Stimulated activated naive CD4-positive, alpha-beta T cell treated with Interleukin-2 at 50 U/mL for 16 hours (primary cell): ENCODE measurements at regions not wholly inside any gene's neighbourhood (a gene's known extent, or its start where the extent isn't known, plus 50 kb on each side); places are given as distances from the start of the nearest gene placed in this dataset.
"Not testable (repeated sequence)": the region's sequence is repeated elsewhere in the genome, so short reads cannot be mapped to it uniquely, and the experiment has no call there.

Experiments
- DNase-seq: peaks from one replicate; lab custom pipeline; 2025; lab: John Stamatoyannopoulos, UW

DNA sequence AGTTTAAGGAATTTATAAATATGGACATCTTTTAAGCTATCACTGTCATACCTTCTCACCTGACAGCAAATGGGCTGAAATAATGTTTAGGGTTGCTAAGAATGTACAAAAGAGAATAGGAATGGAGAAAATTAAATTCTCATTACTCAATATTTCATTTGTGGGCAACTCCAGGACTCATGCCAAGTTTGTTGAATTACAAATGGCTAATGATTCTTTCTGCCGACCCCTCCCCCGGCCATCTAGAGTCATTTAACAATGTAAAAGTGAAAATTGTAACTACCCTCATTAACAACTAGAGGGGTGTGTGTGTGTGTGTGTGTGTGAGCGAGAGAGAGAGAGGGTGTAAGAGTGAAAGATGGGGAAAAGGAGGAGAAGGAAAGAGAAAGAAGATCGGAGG lies 708.5 kb upstream of the FAM98A start:
- no peak for DNase-seq

DNA sequence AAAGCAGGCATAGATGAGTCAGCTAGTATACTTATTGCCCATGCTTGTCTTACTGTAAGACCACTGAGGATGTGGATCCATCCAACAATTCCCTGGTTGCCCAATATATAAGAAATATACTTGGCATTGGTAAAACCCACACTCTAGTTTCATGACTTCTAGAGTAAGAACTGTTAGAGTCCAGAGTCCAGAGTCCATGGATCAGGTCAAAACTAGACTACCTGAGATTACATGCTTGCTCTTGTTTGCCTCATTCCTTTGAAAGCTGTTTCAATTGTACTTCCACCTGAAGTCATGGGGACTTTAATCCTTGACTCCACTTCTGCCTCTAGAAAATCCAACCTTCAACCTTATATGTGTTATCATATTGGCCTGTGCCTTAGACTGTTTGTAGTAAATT lies 707.6 kb upstream of the FAM98A start:
- DNase-seq, result no peak

DNA sequence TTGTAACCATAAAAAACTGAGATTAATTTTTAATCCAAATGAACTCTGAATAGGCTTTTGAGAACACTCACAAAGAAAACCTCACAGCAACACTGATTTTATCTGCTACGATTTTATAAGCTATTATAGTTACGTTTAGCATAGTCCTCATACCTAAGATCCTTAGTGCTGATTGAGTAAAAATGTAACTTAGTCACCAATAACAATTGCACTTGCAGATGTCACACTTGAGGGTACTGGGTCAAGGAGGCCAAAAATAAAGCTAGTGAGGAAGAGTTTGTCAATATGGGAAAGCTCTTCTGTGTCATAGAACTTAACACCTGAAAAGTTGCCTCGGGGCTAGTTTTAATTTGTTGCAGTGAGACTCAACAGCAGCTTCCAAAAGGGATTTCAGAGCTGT lies 706.5 kb upstream of the FAM98A start:
- no peak for DNase-seq

DNA sequence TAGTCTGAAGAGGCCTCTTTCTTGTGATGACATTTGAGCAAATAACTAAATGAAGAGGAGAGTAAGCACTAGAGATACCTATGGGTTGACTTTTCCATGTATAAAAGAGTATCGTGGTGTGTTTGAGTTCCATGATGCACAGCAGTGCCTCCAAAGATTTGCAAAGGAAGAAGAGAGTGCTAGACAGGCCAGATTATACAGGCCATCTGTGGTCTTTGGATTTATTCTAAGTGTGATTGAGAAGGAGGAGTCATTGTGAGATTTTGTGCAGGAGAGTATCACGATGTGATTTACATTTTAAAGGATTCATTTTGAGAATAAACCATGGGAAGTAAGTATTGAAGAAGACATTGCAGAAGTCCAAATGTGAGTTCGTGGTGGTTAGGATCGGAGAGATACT lies 695.9 kb upstream of the FAM98A start:
- DNase-seq, result no peak

DNA sequence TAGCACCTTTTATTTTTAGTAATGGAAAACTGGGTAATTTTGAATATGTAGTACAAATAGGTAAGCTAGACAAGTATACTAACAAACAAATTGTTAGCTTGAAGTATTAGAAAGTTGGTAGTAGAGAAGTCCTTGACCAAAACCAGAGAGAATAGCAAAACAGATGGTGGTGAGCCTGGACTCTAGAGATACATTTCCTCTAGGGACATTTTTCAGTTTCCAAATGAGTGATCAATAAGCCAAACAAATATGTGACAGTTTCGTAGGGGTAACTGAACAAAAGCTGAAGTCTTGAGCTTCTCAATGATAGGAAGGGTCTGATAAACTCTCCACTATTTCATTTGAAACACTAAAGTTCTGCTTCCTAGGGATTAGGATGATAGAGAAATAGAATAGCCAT lies 692.0 kb upstream of the FAM98A start:
- DNase-seq, result no peak

DNA sequence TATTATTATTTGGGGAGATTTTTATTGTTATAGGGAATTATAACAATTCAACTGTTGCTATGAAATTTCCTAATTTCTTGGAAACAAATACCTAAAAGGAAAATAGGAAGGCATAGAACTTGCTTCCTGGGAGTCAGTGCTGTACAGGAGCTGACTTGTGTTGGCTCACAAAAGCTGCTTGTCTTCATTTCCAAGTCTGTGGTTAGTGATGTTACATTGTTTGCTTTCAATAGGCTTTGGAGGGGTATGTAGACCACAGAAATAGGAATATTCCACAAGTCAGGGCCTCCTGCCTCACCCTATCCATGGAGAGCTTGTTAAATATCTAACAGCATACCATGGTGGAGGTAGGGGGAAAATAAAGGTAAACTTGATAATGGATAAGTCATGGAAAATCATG lies 688.9 kb upstream of the FAM98A start:
- no peak for DNase-seq

DNA sequence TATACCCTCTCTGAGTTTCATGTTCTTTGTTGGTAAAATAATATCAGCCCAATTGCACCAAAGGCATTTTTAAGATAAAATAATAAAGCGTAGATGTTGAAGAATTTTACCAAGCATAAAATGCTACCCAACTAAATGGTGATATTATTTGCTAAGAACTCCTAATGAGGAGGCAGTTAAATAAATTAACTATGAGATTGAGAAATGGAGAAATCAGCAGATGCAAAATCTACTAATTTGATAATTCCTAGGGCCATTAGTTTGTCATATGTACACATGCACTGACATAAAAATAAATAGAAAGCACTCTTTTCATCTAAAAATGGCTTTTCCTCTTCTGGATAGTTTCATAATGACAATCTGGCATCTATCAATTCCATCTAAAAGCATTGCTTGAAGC lies 681.5 kb upstream of the FAM98A start:
- DNase-seq, result no peak

DNA sequence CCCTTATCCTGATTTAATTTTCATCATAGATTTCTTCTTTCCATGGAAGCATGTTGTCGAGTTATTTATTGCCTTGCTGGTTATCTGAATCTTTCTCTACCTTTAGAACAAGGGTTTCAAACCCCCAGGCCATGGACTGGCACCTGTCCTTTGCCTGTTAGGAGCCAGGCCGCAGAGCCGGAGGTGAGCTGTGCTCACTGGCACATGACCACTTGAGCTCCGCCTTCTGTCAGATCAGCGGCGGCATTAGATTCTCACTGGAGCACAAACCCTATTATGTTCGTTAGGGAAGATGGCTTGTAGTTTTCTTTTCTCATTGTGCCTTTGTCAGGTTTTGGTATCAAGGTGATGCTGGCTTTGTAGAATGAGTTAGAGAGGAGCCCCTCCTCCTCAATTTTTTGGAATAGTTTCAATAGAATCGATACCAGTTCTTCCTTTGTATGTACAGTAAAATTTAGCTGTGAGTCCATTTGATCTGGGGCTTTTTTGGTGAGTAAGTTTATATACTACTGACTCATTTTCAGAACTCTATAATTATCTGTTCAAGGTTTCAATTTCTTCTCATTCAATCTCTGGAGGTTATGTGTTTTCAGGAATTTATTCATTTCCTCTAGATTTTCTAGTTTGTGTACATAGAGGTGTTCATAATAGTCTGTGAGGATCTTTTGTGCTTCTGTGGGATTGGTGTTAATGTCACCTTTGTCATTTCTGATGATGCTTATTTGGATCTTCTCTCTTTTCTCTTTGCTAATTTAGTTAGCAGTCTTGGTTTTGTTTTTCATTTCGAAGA lies 668.0 kb upstream of the FAM98A start:
- DNase-seq, result no peak

DNA sequence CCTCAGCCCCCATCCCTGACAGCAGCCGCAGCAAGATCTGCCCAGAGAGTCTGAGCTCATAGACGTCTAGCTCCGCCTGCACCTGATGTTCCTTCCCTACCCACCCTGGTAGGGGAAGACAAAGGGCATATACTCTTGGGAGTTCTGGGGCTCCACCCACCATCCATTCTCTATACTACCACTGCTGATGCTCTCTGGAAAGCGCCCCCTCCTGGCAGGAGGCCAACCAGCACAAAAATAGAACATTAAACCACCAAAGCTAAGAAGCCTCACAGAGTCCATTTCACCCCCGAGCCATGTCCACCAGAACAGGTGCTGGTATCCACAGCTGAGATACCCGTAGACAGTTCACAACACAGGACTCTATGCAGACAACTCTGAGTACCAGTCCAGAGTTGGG lies 662.6 kb upstream of the FAM98A start:
- no peak for DNase-seq

DNA sequence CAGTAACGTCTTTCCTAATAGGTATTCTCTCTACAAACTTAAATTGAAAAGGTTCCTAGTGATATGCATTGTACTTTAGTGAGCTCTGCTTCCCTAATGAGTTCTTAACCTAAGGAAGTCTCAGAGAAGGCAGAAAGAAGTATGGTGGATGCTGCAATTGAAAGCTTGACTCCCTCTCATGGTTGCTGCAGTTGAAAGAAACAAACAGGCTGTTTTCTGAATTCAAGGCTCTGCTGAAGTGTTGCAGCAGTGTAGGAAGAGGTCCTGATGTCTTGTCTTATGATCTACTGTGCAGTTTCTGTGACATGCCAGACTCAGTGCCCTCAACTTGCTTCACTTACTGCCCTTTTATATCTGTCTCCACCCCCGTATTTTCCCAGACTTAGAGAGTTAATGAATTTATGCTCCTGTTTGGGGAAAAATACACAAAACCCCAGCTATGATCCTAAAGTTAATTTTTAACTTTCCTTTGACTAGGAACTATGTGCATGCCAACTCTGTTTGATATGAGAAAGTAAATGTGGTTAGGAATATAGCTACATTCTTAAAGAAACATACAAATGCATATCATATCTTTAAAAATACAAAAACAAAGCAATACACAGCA lies 655.3 kb upstream of the FAM98A start:
- no peak for DNase-seq

DNA sequence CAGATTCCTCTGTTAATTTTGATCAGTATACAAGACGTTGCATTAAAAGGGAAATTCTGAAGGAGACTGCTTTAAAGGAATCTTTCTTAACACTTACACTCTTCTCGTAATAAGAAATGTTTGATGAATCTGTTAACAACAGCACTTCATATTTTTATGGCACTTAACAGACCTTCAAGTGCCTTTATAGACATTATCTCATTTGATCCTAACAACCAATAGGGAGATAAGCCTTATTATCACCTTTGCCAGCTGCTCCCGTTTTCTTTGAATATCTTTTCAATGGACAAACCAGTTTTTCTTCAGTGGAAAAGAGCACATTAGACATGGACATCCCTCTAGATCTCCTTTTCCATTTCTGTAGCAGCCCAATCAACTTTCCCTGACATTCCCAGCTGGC lies 653.0 kb upstream of the FAM98A start:
- DNase-seq, result no peak

DNA sequence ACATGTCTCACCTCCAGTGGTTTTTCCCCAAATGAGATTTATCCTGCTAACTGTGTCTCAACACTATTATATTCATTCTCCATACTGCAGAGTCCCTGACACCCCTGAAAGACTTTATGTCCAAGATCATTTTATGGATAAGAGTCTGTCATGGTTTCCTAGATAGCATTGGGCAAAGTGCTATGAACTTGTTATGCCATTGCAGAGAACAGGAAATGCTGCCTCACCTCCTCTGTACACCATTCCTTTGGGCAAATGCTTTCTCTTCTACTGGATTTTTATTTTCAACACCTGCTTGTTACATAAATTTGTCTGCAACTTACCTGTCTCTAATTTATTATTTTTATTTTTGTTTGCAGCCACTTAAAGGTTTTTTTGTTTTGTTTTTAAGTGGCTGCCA lies 652.5 kb upstream of the FAM98A start:
- DNase-seq, result no peak

DNA sequence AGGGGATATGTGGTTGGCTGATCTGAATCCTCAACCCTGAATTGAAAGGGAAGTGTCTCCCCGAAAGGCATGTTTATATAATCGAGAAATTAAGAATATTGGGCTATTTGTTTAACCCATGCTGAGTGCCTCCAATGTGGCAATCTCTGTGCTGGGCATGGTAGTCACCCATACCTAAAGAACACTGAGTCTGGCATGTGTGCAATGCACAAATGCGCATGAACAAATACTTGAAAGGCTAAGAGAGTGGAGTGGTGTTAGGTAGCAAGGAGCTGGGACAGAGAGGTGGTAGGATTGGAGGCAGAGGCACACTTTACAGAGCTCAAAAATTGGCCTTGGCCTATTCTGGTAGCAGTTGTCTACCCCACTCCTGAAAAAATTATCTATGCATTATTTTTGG lies 645.1 kb upstream of the FAM98A start:
- no peak for DNase-seq

DNA sequence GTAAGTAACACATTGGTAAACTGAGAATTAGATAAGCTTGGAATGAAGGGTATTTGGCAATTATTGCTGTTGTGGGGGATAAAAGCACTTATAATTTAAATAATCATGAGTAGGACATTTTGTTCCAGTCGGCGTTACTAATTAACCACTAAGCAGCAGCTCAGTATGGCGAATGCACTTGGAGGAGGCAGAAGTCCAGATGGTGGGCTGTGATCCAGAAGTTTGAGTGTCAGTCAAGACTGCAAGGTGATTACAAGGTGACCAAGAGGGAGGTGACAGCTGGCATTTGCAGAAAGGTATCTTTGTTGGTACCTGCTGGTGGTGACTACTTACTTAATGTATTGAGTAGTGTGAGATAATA lies 643.6 kb upstream of the FAM98A start:
- DNase-seq, result no peak

DNA sequence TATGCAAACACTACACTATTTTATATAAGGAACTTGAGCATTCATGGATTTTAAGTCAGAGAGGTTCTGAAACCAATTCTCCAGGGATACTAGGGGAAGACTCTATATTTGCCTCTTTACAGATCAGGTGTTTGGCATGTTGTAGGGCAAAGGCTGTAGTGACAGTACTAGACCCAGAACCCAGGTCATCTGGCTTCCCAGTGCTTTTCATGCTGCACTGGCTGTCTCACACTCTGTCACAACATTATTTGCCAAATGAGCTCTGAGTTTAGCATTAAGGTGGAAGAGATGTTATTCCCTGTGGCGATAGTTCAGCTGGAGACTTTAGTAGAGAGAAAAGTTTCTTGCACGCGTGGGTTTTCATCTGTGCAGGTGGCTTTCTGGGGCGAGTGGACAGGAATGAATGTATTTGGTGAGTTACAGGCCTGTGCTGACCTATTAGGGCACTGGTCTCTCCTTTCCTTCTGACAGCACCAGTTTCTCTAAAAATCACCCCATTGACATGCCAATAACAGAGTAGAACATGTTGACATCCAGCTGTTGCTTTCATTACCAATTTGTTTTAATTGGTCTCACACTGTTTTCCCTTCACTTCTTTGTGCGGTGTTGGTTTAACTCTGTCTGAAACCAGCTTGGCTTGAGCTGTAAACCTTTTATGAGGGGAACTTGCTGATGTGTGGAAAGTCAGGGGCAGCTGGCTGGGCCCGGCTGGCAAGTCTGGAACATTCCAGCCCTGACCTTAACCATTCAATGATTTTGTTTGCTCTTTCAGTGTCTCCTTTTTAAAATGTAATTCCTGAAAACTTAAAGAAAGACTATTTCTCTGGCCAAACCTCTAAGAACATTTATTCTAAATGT lies 643.0 kb upstream of the FAM98A start:
- no peak for DNase-seq

DNA sequence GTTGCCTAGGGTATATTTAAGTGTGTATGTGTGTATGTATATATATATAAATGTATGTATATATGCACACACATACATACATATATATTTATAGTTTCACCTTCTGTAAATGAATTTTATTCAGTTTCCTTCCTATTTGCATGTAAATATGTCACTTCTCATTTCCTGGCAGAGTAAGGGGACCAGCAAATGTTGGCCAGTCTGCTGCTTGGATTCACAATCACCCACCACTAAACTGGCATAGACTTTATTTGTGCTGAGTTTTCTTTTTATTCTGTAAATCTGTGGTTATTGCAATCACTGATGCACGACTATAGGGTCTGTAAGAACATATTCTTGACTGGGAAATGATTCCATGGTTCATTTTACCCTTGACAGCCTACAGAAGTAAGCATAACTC lies 640.4 kb upstream of the FAM98A start:
- no peak for DNase-seq

DNA sequence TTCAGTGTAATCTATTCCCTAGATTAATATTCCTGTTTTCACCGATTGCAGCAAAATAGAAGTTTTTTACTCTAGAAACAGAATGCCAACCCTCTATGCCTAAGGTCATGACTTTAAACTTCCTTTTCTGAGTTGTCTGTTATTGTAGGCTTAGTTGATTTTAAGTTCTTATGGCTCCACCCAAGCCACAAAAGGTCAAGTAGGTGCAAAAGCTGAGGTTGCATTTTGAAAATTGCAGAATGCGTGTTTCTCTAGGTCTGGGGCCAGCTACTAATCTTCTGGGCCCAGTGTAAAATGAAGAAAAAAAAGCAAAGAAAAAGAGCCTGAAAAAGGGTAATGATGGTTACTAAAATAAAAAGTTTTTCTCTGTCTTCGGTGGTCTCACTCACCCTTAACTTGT lies 635.7 kb upstream of the FAM98A start:
- DNase-seq, result no peak

DNA sequence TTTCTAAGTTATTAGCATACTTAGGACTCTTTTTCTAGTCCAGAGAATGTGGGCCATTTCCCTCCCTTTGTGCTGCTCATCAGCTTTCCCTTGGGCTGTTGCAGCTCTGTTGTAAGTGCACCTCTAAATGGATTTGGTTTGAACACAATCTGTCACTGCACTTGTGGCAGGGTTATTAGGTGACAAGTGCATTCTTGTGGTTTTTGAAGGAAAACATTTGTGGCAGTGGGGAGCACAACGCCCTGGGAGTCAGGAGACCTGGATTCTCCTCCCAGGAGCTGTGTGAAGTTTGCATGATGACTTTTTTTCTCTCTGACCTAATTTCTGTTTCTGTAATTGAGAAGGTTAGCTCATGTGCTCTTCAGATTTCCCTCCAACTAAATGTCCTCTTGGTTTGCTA lies 630.9 kb upstream of the FAM98A start:
- no peak for DNase-seq

DNA sequence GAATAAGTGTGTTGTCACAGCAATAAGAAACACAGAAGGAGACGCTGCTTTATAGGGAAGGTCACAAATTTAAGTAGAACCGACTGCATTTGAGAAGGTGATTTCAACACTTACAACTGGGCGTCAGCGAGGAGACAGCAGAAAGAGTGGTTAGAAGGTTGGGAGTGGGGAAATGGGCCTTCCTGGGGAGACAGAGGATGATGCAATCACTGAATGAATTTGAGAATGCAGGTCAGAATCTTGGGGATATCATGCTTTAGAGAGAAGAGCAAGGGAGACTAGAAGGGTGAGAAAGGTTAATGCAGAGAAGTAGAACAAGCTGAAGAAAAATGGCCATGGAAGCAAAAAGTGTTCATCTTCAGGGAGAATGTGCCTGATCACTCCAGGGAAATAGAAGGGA lies 616.1 kb upstream of the FAM98A start:
- no peak for DNase-seq

DNA sequence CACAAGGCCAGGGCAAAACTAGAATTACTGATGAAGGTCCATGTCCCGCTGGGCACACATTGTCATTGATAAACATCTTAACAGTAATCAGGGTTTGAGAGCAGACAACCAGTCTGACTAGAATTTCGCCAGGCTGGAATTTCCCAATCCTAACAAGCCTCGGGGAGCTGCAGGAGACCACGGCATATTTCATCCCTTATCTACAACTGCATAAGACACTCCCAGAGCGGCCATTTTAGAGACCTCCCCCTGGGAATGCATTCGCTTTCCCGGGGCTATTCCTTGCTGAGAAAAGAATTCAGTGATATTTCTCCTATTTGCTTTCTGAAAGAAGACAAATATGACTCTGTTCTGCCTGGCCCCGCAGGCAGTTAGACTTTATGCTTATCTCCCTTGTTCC lies 611.3 kb upstream of the FAM98A start:
- not testable (repeated sequence) for DNase-seq

DNA sequence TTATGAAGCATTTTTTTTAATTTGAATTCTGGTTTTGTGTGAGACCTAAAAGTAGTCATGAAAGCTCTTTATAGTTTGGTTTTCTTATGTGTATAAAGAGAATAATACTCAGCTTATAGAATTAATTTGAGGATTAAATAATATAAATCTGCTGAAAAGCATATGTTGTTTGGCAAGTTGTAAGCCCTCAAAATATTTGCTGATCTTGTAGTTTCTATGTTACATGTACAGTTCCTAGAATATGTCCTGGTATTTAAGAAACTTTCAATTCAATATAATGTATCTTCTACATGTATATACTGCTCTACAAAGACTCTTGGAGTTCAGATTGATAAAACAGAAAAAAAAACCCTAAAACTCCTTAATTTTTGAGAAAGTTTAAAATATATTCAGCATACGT lies 605.5 kb upstream of the FAM98A start:
- no peak for DNase-seq

DNA sequence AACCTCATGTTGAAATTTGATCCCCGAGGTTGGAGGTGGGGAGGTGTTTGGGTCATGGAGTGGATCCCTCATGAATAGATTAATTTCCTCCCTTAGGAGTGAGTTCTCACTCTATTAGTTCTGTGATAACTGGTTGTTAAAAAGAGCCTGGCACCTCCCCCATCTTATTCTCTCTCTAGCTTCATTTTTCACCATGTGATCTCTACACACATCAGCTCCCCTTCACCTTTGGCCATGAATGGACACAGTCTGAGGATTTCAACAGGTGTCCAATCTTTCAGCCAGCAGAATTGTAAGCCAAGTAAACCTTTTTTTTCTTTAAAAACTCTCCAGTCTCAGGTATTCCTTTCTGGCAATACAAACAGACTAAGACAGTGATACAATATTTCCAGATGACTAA lies 602.0 kb upstream of the FAM98A start:
- DNase-seq, result no peak

DNA sequence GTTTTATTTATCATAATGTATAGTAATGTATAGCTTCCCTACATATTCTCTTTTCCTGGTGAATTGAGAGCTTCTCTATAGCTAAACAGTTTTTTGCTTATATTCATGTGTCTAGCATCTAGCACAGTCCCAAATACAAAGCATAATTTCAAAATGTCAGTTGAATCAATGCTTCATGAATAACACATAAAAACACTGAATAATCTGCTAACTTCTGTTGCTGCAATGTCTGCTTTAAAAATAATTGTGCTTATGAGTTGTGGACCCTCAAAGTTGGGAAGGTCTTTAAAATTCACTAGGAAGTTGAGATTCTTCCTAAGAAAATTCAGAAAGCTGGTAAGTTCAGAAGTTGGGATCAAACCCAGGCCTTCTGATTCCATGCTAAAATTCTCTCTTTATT lies 600.9 kb upstream of the FAM98A start:
- DNase-seq, result no peak
